Erythroblast (primary cell): ENCODE measurements at regions not wholly inside any gene's neighbourhood (a gene's known extent, or its start where the extent isn't known, plus 50 kb on each side); places are given as distances from the start of the nearest gene placed in this dataset.

Experiments
- GATA1 ChIP-seq: IDR thresholded peaks from 2 replicates; pipeline ENCODE4 v1.6.1; 2011; ENCODE audit warnings: low read depth, mild to moderate bottlenecking, control low read depth, low read length, moderate library complexity
- POLR2A ChIP-seq: IDR thresholded peaks from 2 replicates; pipeline ENCODE4 v1.6.1; 2011; ENCODE audit warnings: mild to moderate bottlenecking, low read length

DNA sequence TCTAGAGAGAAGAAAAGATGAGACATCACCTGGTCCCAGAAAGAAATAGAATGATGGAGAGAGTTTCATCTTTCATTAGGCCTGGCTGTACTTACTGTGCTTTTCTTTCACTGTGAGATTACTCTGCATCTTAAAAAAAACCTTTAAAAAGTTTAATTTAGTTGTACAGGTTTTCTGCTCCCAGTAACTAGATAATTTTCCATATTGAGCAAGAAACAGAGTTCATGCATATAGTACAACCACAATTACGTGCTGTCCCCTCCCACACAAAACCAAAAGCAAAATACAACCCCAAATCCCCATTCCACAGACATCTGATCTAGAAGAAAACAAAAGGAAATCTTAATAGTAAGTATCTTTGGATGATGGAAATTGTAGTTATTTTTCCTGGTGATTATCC, 371.2 kb downstream of the SH2D1A start:
- no peak for TF ChIP-seq POLR2A
- TF ChIP-seq GATA1: no peak
